Stimulated activated CD8-positive, alpha-beta memory T cell treated with anti-CD3 and anti-CD28 coated beads, Interleukin-7, amount 100 ng/mL, for 48 hours (primary cell): ENCODE measurements at regions not wholly inside any gene's neighbourhood (a gene's known extent, or its start where the extent isn't known, plus 50 kb on each side); places are given as distances from the start of the nearest gene placed in this dataset.
"Not testable (repeated sequence)": the region's sequence is repeated elsewhere in the genome, so short reads cannot be mapped to it uniquely, and the experiment has no call there.

Experiments
- DNase-seq, 2 donors: peaks; one replicate each; pipeline ENCODE4 v3.0.0-alpha.2; 2020; ENCODE audit warnings: low read depth in 1 of 2; ENCODE audit errors: extremely low read depth in 1 of 2

DNA sequence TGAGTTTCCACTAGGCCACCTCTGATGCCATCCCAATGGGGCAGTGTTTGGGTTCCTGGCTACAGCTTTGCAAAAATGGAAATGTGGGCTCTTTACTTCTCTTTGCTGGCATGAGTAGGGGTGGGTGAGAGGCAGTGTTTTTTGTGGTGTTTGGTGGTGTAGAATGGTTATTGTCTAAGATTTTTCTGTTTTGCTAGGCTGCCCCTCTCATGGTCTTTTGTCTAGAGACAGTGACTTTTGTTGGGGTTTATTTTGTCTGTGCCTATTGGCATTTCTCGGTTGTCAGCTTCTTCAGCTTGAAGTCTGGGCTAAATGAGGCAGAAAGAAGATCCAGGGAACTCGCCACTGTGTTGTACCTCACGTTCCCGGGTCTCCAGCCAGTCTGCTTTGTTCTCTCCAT, 112.1 kb downstream of the CENPF start:
- DNase-seq = no peak

DNA sequence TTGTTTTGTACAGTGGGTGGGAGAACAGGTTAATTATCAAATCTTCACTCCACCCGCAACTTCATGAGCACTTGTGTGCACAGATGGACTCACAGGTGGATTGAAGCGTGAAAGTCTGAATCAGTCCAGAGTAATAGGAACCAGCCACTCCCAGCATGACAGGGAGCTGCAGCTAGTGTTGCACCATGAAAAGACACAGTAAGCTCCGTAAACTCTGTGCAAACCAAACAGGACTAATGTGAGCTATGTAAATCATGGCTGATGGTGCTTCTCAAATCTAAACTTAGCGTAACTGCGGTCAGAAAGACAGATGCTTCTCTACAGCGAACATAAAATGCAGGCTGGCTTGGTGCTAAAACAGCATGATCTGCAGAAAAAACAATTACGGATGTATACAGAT, 114.4 kb downstream of the CENPF start:
- no peak for DNase-seq

DNA sequence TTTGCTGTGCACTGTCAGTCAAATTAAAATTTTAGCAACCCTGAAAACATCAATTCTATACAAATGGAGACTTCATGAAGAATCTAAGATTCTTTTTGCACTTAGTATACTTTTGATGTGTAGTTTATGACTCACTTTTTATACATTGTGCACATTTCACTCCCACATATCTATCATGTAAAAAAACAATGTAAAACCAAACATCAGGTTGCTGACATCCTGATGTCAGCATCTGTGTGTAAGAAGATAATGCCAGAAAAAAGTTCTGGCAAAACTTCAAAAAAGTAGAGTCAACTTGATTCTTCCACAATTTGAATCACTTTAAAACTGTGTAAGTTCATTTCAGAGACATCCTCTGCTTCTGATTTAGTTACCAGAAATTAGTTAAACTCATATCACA, 115.7 kb downstream of the CENPF start:
- no peak for DNase-seq

DNA sequence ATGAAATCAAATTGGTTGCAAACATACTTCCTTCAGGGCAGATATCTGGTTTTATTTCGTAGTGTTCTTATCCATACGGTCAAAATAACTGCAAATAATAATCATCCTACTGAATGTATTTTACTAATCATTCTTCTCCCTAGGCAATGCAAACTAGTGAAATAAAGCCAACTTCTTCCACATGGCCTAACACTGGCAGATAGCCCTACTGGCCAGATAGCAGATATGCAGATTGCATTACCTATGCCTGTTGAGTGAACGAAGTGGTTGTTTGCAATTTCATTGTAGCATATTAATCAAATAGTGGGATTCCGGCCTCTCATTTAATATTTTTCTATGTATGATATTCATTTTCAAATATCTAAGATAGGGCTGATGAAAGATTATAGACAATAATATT, 116.2 kb downstream of the CENPF start:
- no peak for DNase-seq

DNA sequence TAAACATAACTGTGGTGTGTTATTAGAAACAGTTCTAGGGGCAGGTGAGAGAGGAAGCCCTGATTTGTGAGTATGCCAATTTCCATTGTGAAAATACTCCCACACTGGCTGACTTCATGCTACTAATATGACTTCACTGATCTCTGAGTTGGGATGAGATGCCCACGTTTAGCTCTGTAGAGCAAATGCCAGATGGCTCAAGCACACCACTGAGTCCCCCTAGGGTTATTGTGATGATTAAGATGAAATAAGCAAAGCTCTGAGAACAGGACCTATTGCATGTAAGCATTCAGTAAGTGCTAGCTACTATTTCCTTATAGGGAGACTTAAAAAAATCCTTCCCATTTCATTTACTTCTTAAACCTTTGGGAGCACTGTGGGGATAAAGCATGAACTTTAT, 117.6 kb downstream of the CENPF start:
- DNase-seq = no peak

DNA sequence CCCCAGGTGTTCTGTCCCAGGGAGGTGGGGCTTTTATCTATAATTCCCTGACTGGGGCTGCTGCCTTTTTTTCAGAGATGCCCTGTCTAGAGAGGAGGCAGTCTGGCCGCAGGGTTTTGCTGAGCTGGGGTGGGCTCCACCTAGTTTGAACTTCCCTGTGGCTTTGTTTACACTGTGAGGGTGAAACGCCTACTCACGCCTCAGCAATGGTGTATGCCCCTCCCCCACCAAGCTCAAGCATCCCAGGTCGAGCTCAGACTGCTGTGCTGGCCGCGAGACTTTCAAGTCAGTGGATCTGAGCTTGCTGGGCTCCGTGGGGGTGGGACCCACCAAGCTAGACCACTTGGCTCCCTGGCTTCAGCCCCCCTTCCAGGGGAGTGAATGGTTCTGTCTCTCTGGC, 124.3 kb downstream of the CENPF start:
- DNase-seq = no peak

DNA sequence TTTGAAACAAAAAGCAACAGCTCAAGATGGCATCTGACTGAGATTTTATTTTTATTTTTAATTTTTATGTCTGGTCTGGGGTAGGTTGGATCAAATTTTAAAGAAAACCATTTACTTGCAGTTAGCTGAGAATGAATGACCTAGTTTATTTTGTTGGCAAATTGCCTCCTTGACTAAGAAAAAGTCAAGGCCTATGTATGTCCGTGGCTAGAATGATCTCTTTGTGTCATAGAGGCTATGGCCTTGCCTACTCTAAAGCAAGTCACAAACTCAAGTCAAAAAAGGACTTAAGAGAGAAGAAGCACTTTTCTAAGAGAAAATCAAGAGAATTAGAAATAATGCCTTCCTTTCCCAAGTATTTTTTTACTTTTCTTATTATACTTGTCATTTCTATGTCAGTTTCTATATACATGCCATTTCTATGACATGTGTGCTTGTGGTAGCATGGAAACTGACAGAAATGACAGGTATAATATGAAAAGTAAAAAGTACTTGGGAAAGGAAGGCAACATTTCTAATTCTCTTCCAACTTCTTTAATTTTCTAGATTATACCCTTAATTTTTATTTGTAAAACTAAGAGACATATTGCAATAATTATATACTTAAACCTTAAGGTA, 136.7 kb downstream of the CENPF start:
- no peak for DNase-seq

DNA sequence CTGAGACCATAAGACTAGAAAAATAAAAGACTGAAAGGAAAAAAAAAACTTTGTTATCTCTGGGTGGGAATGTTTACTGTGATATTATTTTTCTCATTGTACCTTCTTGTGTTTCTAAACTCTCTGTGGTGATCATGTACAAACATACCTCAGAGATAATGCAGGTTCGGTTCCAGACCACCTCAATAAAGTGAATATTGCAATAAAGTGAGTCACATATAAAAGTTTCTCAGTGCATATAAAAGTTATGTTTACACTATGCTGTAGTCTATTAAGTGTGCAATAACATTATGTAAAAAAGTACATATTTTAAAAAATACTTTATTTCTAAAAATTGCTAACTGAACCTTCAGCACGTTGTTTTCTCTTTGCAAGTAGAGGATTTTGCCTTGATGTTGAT, 137.5 kb downstream of the CENPF start:
- DNase-seq = no peak

DNA sequence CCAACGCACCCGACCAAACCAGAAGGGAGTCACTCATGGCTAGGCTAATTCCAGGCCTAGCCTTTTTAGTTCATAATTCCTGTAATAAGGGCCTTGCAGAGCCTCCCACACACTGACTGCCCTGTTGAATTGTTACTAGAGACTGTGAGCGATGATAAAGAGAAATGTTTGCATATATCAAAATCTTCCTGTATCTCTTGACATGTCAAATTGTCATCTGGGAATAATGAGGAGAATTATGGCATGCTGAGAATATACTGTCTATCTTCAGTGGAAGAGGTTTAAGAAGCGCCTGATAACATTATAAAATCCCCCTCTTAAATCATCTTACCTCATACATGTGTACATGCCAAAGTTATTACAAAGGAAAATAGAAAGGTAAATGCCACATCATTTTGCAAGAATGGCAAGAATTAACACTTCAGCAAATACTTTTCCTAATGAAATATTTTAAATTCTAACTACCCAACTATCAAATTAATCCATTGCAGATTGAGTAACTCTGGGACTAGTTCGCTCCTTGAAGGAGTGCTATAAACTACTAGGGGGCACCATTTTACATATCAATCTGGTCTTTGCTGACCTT, 144.1 kb downstream of the CENPF start:
- DNase-seq = no peak

DNA sequence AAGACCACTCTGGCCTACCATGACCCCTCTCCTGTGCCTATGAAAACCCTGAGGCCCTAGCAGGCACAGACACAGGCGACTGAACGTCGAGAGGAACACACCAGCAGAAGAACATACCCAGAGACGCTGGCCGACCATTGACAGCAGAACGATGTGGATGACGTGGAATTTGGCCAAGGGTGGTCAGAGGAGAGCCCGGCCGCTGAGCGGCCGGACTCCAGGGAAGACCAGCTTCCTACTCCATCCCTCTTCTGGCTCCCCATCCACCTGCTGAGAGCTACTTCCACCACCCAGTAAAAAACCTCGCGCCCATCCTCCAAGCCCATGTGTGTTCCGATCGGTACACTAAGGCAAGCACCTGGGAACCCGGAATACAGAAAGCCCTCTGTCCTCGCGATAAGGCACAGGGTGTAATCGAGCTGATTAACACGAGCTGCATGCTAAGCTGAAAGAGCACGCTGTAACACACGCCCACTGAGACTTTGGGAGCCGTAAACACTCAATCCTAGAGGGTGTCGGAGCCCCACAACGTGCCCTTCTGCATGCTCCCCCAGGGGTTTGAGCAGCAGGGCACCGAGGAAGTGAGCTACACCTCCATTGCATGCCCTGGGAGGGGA, 150.3 kb downstream of the CENPF start:
- no peak for DNase-seq

DNA sequence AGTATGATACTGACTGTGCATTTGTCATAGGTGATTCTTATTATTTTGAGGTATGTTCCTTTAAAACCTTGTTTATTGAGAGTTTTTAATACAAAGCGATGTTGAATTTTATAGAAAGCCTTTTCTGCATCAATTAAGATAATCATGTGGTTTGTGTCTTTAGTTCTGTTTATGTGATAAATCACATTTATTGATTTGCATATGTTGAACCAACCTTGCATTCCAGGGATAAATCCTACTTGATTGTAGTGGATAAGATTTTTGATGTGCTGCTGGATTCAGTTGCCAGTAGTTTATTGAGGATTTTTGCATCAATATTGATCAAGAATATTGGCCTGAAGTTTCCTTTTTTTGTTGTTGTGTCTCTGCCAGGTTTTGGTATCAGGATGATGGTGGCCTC, 158.0 kb downstream of the CENPF start:
- DNase-seq = no peak

DNA sequence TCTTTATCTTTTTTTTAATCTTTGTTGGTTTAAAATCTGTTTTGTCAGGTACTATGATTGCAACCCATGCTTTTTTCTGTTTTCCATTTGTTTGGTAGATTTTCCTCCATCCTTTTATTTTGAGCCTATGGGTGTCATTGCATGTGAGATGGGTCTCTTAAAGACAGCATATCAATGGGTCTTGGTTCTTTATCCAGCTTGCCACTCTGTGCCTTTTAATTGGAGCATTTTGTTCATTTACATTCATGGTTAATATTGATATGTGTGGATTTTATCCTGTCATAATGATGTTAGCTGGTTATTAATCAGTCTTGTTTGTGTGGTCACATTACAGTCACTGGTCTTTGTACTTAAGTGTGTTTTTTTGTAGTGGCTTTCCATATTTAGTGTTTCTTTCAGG, 159.9 kb downstream of the CENPF start:
- no peak for DNase-seq

DNA sequence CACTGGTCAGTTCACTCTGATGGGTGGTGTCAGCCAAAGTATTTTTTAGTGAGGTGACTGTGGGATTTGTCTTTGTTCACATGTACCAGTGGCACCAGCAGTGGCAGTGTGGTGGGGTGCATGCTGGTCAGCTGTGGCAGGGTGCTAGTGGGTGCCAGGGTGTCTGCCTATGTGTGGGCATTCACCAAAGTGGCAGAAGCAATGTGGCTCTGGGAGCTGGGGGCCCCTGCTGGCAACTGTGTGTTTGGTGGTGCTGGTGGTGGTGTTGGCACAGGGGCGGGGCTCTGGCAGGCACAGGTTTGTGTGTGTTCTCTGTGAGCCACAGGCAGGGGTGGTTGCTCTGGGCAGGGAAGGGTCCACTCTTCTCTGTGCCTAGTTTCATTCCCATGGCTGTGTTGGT, 161.5 kb downstream of the CENPF start:
- no peak for DNase-seq

DNA sequence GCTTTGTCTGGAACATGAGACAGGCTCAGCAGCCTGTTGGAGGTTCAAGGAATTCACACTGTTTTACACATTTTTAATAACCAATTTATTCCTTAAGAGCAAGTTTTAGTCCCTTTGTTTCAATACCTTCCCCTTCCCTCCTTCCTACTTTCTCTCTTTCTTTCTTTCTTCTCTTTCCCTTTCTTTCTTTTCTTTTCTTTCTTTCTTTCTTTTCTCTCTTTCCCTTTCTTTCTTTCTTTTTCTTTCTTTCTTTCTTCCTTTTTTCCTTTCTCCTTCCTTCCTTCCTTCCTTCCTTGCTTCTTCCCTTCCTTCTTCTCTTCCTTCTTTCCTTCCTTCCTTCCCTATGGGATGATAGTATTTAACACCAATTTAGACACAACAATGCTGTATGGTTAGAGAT, 164.2 kb downstream of the CENPF start:
- DNase-seq = no peak

DNA sequence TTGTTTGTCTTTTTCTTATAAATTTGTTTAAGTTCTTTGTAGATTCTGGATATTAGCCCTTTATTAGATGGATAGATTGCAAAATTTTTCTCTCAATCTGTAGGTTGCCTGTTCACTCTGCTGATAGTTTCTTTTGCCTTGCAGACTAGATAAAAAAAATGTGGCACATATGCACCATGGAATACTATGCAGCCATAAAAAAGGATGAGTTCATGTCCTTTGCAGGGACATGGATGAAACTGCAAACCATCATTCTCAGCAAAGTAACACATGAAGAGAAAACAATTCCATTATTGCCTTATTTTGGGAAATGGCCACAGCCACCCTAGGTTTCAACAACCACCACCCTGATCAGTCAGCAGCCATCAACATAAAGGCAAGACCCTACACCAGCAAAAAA, 166.7 kb downstream of the CENPF start:
- DNase-seq = not testable (repeated sequence)

DNA sequence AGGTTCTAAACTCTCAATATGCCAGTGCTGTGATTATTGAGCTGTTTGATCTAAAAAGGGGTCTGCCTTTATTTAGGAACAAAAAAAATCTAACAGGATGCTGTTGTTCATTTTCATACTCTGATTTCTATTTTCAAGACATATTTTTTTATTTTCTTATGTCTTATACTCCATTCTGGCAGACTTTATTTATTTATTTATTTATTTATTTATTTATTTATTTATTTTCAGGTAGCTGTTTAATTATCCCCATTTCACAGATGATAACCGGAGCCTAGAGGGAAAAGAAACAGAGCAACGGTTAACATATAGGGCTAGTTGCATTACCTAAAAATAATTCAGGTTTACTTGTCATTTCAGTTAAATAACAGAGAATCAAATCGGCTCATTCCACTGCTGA, 174.4 kb downstream of the CENPF start:
- DNase-seq = no peak

DNA sequence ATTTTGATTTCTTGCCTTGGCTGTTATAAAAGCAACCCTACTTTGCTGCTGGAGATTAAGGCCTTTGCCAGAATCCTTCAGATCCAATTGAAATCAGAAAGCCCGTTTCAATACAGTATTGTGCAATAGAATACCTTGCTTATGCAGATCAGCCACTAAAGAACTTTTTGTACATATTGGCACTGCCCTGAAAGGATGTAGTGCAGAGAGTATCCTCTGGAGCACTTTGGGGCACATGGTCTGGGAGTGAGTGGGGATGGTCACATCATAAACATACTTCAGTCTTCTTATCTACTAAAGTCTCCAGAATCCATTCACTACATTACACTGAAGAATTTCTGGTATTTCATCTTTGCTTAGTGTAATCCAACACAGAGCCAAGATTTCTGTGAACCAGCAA, 189.0 kb downstream of the CENPF start:
- DNase-seq = no peak

DNA sequence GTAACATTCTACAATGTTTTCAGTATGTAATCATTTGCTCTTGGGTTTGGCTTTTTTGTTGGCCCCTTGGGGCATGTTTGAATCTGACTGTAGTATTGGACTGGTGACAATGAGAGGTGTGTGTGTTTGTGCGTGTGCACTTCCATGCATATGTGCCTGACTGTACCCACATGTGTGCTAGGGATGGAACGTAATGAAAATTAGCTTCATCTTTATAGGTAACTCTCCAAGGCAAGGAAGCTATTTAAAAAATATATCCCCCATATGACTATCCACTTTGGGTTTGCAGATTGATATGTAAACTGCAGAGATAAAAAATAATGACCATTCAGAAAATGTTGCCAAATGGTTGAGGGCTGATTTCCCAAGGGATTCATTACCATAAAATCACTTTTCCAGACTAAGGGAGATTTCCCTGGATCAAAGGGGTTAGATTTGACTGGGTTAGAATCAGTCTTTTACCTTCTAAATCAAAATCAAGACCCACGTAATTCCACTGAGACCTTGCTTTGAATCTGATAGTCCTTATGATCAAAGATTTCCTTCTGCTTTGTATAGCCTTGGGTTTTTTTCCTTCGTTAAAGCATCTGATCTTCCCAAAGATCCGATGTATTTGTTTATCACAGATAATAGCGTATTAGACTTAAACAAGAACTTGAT, 189.7 kb downstream of the CENPF start:
- DNase-seq = no peak

DNA sequence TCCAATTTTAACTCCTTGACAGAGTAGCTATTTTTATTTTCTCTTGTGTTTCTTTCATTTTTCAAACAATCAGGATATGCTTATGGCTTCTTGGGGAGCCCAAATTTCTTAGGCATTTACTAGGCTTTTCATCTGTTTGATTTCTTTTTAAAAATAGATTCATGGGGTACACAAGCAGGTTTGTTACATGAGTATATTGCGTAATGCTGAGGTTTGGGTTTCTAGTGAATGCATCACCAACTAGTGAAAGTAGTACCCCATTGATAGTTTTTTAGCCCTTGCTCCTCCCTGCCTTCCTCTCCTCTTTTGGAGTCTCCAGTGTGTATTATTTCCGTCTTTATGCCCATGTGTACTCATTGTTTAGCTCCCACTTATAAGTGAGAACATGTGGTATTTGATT, 190.7 kb downstream of the CENPF start:
- no peak for DNase-seq

DNA sequence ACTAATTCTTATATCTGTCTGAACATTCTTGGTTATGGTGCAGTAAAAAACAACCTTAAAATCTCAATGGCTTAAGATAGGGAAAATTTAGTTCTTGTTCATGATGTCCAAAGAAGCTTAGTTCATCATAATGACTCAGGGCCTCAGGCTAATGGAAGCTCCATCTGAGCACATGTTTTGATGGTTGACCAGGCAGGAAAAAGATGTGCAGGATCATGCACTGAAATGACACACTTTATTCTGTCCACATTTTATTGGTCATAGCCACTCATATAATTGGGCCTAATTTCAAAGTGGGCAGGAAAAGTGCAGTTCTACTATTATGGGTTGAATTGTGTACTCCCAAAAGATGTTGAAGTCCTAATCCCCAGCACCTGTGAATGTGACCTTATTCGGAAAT, 198.2 kb downstream of the CENPF start:
- DNase-seq = no peak

DNA sequence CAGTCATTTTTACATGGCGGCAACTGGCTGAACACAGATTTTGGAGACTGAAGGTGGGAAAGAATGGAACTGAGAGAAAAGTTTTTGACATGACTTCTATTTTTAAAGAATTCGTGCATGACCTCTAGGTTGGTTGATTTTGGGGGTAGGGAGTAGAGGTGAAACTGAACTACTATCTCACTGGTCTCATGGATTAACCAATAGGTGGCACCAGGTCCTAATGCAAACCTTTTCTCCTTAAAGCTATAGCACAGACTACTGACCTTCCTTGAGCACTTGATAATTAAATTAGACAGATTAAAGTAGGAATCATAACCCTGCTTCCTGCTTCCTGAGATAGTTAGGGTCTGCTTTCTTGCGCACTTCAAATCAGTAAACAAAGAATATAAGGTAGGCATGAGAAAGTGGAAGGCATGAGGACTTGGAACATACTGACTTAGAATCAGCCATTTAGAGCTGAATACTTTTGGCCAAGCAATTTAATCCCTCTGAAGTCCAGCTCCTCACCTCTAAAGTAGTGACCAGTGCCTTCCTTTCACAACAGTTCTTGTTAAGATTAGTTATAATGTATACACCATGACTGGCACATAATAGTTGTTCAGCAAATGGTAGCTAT, 206.0 kb downstream of the CENPF start:
- DNase-seq = no peak

DNA sequence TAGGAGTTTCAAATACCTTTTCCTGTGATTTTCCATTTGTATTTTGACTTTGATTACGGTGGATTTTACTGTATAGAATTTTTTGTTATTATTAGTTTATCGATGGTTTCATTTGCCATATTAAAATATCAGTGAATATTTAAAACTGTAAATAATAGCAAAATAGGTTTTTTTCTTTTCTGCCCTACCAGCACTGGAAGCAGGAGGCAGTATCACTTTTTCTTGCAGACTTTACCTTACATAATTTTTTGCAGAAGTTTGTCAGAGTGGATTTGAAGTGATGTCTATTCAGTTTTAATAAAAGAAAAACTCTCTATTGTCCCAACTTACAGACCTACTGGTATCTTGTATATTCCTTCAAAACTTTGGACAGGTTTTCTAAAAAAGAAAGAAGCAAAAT, 213.6 kb downstream of the CENPF start:
- no peak for DNase-seq
